Stomach (tissue), 8 donors: ENCODE measurements at regions not wholly inside any gene's neighbourhood (a gene's known extent, or its start where the extent isn't known, plus 50 kb on each side); places are given as distances from the start of the nearest gene placed in this dataset.

ENCODE experiments used
- DNase-seq, 2 donors: peaks; one replicate each; pipeline versions ENCODE4 v3.0.0 to v3.0.0-alpha.2; 2013 to 2019
- H3K27ac ChIP-seq, 5 donors: fragments of 200-600 bp in 4 of 5; sonication (generic) in 4 of 5; one replicate each; pipeline ENCODE4 v1.5.1; 2013 to 2019; ENCODE audit warnings: mild to moderate bottlenecking in 1 of 5, moderate library complexity in 1 of 5
- H3K27me3 ChIP-seq, 3 donors: fragments of 200-600 bp; sonication (generic); one replicate each; pipeline ENCODE4 v1.5.1; 2017 to 2019; ENCODE audit warnings: mixed run types in 1 of 3
- H3K36me3 ChIP-seq, 4 donors: fragments of 200-600 bp; sonication (generic); 1 replicate in 3 of 4; 2 replicates in 1 of 4; pipeline ENCODE4 v1.5.1; 2016 to 2019
- H3K4me1 ChIP-seq, 4 donors: fragments of 200-600 bp; sonication (generic); one replicate each; pipeline ENCODE4 v1.5.1; 2016 to 2019
- H3K4me3 ChIP-seq, 4 donors: fragments of 200-600 bp; sonication (generic) in 3 of 4; one replicate each; pipeline ENCODE4 v1.5.1; 2016 to 2019; ENCODE audit warnings: mild to moderate bottlenecking in 1 of 4
- H3K9me3 ChIP-seq, 4 donors: fragments of 200-600 bp; sonication (generic); one replicate each; pipeline ENCODE4 v1.5.1; 2016 to 2019
- EP300 ChIP-seq: sonication (generic); formaldehyde crosslinking; IDR thresholded peaks from one replicate; pipeline ENCODE4 v1.6.1; 2017; ENCODE audit warnings: antibody characterized with exemption
- POLR2A ChIP-seq, 4 donors: fragments of 450-650 bp; IDR thresholded peaks; one replicate each; pipeline ENCODE4 v1.6.1; 2016; ENCODE audit warnings: antibody characterized with exemption in 4 of 4, control low read depth in 2 of 4, mild to moderate bottlenecking in 1 of 4, moderate library complexity in 1 of 4
- POLR2AphosphoS5 ChIP-seq, 3 donors: sonication (generic); formaldehyde crosslinking; IDR thresholded peaks; one replicate each; pipeline ENCODE4 v1.6.1; 2016; ENCODE audit warnings: antibody characterized with exemption in 3 of 3
- WGBS, 5 donors: extraction: QIAGEN DNeasy Blood & Tissue Kit in 3 of 5; methylation state at CpG; one replicate each; pipeline versions ENCODE4 v1.1.5 to v1.1.7; 2013 to 2018; 5-methylcytosine and 5-hydroxymethylcytosine counted together
- intact Hi-C: fragments of 100-400 bp; cut with DNase I; formaldehyde crosslinking; loops from one replicate; pipeline ENCODE4 v1.15.1; 2023; ENCODE audit warnings: low total_unique reads
- TF ChIP-seq, protein P1 (sequence below), 7 experiments: fragments of 450-650 bp in 4 of 7; fragments of 200-600 bp in 3 of 7; sonication (generic) in 3 of 7; IDR thresholded peaks; one replicate each; pipeline ENCODE4 v1.5.1; 2016 to 2019; ENCODE audit warnings: antibody characterized with exemption in 7 of 7, control low read depth in 2 of 7, mild to moderate bottlenecking in 1 of 7
- donor health status: healthy with polysubstance abuse.
- donor health status: Bipolar disorder and iron deficiency.
- donor health status: healthy.

DNA sequence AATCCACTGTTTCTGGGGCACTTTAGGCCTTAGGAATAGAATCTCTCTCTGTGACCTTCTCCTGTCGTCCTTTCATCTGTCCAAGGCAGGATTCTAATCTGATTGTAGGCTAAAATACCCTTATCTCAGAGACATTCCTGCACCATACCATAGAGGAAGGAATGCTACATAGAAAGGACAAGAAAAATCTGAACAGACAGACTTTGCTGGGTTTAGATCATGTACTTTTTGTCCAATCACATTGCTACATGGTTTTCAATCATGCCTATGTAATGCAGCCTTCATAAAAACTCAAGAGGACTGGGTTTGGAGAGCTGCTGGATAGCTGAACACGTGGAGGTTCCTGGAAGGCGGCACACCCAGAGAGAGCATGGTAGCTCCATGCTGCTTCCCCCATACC lies 378.5 kb upstream of the SEMA6D start:
- Histone ChIP-seq H3K4me1 (no peaks in the 10 kb centered on the region), H3K9me3 (no peaks in the 10 kb centered on the region), H3K27ac (no peak overlapping the region), H3K36me3 (no peaks in the 10 kb centered on the region), H3K4me3 (no peak overlapping the region), H3K27me3 (no peaks in the 10 kb centered on the region)
- intact Hi-C loops, result no loop called here
- 70 to 88% (median 77%) methylated on average over 3 of the region's 3 CpGs for WGBS, 5 donors
- no peak for TF ChIP-seq POLR2A (IDR thresholded peaks at IDR 0.05)
- TF ChIP-seq, protein P1, sequence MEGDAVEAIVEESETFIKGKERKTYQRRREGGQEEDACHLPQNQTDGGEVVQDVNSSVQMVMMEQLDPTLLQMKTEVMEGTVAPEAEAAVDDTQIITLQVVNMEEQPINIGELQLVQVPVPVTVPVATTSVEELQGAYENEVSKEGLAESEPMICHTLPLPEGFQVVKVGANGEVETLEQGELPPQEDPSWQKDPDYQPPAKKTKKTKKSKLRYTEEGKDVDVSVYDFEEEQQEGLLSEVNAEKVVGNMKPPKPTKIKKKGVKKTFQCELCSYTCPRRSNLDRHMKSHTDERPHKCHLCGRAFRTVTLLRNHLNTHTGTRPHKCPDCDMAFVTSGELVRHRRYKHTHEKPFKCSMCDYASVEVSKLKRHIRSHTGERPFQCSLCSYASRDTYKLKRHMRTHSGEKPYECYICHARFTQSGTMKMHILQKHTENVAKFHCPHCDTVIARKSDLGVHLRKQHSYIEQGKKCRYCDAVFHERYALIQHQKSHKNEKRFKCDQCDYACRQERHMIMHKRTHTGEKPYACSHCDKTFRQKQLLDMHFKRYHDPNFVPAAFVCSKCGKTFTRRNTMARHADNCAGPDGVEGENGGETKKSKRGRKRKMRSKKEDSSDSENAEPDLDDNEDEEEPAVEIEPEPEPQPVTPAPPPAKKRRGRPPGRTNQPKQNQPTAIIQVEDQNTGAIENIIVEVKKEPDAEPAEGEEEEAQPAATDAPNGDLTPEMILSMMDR (IDR thresholded peaks at IDR 0.05), result no peak
- no peak for TF ChIP-seq POLR2AphosphoS5 (IDR thresholded peaks at IDR 0.05)
- no peak for DNase-seq

DNA sequence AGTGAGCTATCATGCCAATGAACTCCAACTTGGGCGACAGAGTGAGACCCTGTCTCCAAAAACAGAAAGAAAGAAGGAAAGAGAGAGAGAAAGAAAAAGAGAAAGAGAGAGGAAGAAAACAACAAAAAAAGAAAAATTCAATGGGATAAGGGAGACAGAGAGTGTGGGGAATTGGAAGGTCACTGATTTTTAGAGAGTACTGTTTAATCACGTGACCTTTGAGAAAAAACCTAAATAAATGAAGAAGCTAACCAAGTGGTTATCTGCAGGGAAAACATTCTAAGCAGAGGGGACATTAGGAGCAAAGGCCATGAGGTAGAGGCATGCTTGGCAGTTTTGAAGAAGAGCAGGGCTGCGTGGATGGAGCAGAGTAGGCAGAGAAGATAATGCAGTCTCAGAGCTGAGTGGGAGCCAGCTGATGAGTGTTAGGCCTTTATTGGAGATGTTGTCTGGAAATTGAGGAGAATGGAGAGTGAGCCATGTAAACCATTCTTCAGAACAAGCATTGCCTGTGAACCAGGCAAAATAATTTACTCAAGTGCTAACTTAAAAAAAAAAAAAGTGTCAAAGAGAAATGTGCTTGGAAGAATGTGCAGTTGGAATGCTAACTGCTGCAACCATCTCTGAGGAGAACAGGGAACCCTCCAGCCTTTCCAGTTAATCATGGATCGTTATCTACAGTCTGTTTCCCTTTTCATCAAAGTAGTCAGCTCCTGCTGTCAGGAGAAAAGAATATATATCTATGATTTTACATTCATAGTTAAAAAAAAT lies 377.3 kb upstream of the SEMA6D start:
- Histone ChIP-seq H3K4me1 (no peaks in the 10 kb centered on the region), H3K9me3 (no peaks in the 10 kb centered on the region), H3K36me3 (no peaks in the 10 kb centered on the region), H3K27ac (no peak overlapping the region), H3K27me3 (no peaks in the 10 kb centered on the region), H3K4me3 (no peak overlapping the region)
- no peak for TF ChIP-seq EP300
- TF ChIP-seq, protein P1 (IDR thresholded peaks at IDR 0.05), result no peak
- no peak for TF ChIP-seq POLR2AphosphoS5 (IDR thresholded peaks at IDR 0.05)
- TF ChIP-seq POLR2A (IDR thresholded peaks at IDR 0.05), result no peak
- DNase-seq, result no peak
- intact Hi-C loops, result no loop called here
- WGBS, 5 donors, result 77 to 85% (median 79%) methylated on average over 4 of the region's 4 CpGs

DNA sequence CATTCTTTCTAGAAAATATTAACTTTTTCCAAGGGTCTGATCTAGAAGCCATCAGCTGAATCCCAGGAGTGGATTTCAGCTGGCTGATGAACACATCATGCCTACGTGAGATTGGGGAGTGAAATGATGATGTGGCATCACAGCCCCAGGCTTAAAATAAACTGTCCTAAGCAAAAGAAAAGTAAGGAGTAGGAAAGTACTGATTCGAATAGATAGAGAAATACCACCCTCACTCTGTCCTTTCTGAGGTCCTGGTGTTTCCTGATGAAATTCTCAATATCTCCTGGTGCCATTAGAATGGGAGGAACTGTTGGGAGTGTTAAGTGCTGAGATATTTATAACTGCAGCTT lies 376.8 kb upstream of the SEMA6D start:
- Histone ChIP-seq H3K4me1 (no peaks in the 10 kb centered on the region), H3K27me3 (no peaks in the 10 kb centered on the region), H3K27ac (no peak overlapping the region), H3K36me3 (no peaks in the 10 kb centered on the region), H3K4me3 (no peak overlapping the region), H3K9me3 (no peaks in the 10 kb centered on the region)
- TF ChIP-seq POLR2AphosphoS5 (IDR thresholded peaks at IDR 0.05) (no peak), EP300 (no peak), POLR2A (IDR thresholded peaks at IDR 0.05) (no peak)
- TF ChIP-seq, protein P1 (IDR thresholded peaks at IDR 0.05), result no peak
- WGBS, 5 donors, result 77 to 86% (median 82%) methylated on average over 2 of the region's 2 CpGs
- intact Hi-C loops, result no loop called here
- DNase-seq, result no peak

DNA sequence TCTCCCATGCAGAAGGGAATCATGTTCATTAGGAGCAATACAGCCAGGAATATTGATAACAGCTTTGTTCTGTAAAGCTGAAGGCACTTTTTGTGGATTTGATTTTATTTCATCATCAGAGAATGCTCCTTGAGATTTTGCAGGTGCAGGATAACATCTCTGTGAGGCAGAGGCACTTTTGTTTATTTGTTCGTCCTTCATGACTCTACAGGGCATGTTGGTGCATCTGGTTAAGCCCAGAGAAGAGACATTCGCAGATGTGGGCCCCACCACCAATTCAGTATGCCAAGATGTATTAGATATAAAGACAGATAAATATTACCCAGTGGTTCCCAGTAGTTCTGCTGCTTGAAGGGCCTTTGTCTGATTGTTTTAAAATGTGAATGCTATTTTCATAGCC lies 368.1 kb upstream of the SEMA6D start:
- 63 to 81% (median 79%) methylated on average over 2 of the region's 2 CpGs for WGBS, 5 donors
- no peaks in the 10 kb centered on the region for H3K4me1 ChIP-seq
- DNase-seq, result no peak
- H3K36me3 ChIP-seq, result no peaks in the 10 kb centered on the region
- no peak overlapping the region for H3K4me3 ChIP-seq
- no peak for TF ChIP-seq POLR2AphosphoS5 (IDR thresholded peaks at IDR 0.05)
- TF ChIP-seq, protein P1 (IDR thresholded peaks at IDR 0.05), result no peak
- TF ChIP-seq EP300, result no peak
- no peak for TF ChIP-seq POLR2A (IDR thresholded peaks at IDR 0.05)
- no peak overlapping the region for H3K27ac ChIP-seq
- H3K27me3 ChIP-seq, result no peaks in the 10 kb centered on the region
- no peaks in the 10 kb centered on the region for H3K9me3 ChIP-seq
- intact Hi-C loops, result no loop called here
